IMR-90 (cell line): ENCODE measurements at regions not wholly inside any gene's neighbourhood (a gene's known extent, or its start where the extent isn't known, plus 50 kb on each side); places are given as distances from the start of the nearest gene placed in this dataset.

Experiments
- CTCF ChIP-seq: conservative IDR thresholded peaks from 2 replicates; pipeline ENCODE4 v1.5.1; 2012; ENCODE audit warnings: mild to moderate bottlenecking, low read depth, low read length, improper control_type of control experiment
- POLR2A ChIP-seq: IDR thresholded peaks from 2 replicates; pipeline ENCODE4 v1.6.1; 2012; ENCODE audit warnings: mild to moderate bottlenecking, low read depth, low read length
- USF2 ChIP-seq: fragments of 150-350 bp; IDR thresholded peaks from 2 replicates; pipeline ENCODE4 v1.6.1; 2017; ENCODE audit warnings: mild to moderate bottlenecking, antibody characterized with exemption, low read length, low read depth

- TF ChIP-seq POLR2A (no peak), CTCF (no peak), USF2 (no peak)
Observed at GRCh38 chr6:15132854-15133670, 112.8 kb upstream of the JARID2 start.
